ENCODE measurements at regions not wholly inside any gene's neighbourhood (a gene's known extent, or its start where the extent isn't known, plus 50 kb on each side); places are given as distances from the start of the nearest gene placed in this dataset.

- H3K27me3 ChIP-seq (ENCODE audit: control insufficient read depth in 4 of 4, insufficient read depth in 4 of 4, low read length in 3 of 4), result no peaks in the 10 kb centered on the region
- 46% methylated on average over 1 of the region's 1 CpG for WGBS
- peaks cover 0 to 3% (median 0%) of the 10 kb centered on the region in 4 donors for H3K9me3 ChIP-seq (ENCODE audit: control insufficient read depth in 4 of 4, low read length in 3 of 4)
- no peak for DNase-seq (ENCODE audit: low spot score)
- no peak overlapping the region for H3K4me3 ChIP-seq (ENCODE audit: low read depth in 1 of 3, low read length in 3 of 3)
- H3K4me1 ChIP-seq (ENCODE audit: control insufficient read depth in 4 of 4, insufficient read depth in 4 of 4, low read length in 3 of 4), result no peaks in the 10 kb centered on the region
- TF ChIP-seq FOXA1 (IDR thresholded peaks at IDR 0.05) (no peak), SP1 (IDR thresholded peaks at IDR 0.05) (no peak), TAF1 (conservative IDR thresholded peaks at IDR 0.05) (no peak), REST (IDR thresholded peaks at IDR 0.05) (no peak), CTCF (IDR thresholded peaks at IDR 0.05; ENCODE audit: low read depth, low read length, missing input control) (no peak), YY1 (IDR thresholded peaks at IDR 0.05) (no peak), RAD21 (IDR thresholded peaks at IDR 0.05) (no peak), EGR1 (IDR thresholded peaks at IDR 0.05; ENCODE audit: low read depth in 2 of 2) (no peak)
- H3K9ac ChIP-seq (ENCODE audit: low read depth in 1 of 2, low read length in 2 of 2), result no peak overlapping the region
- H3K27ac ChIP-seq (ENCODE audit: low read depth in 1 of 2, low read length in 2 of 2), result no peak overlapping the region
- H3K36me3 ChIP-seq (ENCODE audit: control insufficient read depth in 4 of 4, insufficient read depth in 3 of 4, low read depth in 1 of 4, low read length in 3 of 4), result no peaks in the 10 kb centered on the region
These were observed 79.8 kb upstream of the CYYR1 start for GRCh38 chr21:26652854-26653253.

- no peaks in the 10 kb centered on the region for H3K27me3 ChIP-seq (ENCODE audit: control insufficient read depth in 4 of 4, insufficient read depth in 4 of 4, low read length in 3 of 4)
- H3K27ac ChIP-seq (ENCODE audit: low read depth in 1 of 2, low read length in 2 of 2), result no peak overlapping the region
- no peak for TF ChIP-seq ZBTB33 (IDR thresholded peaks at IDR 0.05)
- no peak for TF ChIP-seq NR2F2 (IDR thresholded peaks at IDR 0.05)
- TF ChIP-seq RXRA (IDR thresholded peaks at IDR 0.05), result no peak
- no peaks in the 10 kb centered on the region for H3K4me1 ChIP-seq (ENCODE audit: control insufficient read depth in 4 of 4, insufficient read depth in 4 of 4, low read length in 3 of 4)
- WGBS, result 56% methylated on average over 1 of the region's 1 CpG
- no peak for DNase-seq (ENCODE audit: low spot score)
- H3K9me3 ChIP-seq (ENCODE audit: control insufficient read depth in 4 of 4, low read length in 3 of 4), result no peaks in the 10 kb centered on the region
- H3K9ac ChIP-seq (ENCODE audit: low read depth in 1 of 2, low read length in 2 of 2), result no peak overlapping the region
- H3K4me3 ChIP-seq (ENCODE audit: low read depth in 1 of 3, low read length in 3 of 3), result no peak overlapping the region
- no peaks in the 10 kb centered on the region for H3K36me3 ChIP-seq (ENCODE audit: control insufficient read depth in 4 of 4, insufficient read depth in 3 of 4, low read depth in 1 of 4, low read length in 3 of 4)
These were observed 68.0 kb upstream of the CYYR1 start for GRCh38 chr21:26641062-26641461.

GRCh38 chr21:26637201-26637745 lies 64.2 kb upstream of the CYYR1 start:
- no peak overlapping the region for H3K27ac ChIP-seq (ENCODE audit: low read depth in 1 of 2, low read length in 2 of 2)
- H3K27me3 ChIP-seq (ENCODE audit: control insufficient read depth in 4 of 4, insufficient read depth in 4 of 4, low read length in 3 of 4), result no peaks in the 10 kb centered on the region
- H3K4me3 ChIP-seq (ENCODE audit: low read depth in 1 of 3, low read length in 3 of 3), result no peak overlapping the region
- peaks cover 0 to 9% (median 0%) of the 10 kb centered on the region in 4 donors for H3K9me3 ChIP-seq (ENCODE audit: control insufficient read depth in 4 of 4, low read length in 3 of 4)
- H3K9ac ChIP-seq (ENCODE audit: low read depth in 1 of 2, low read length in 2 of 2), result no peak overlapping the region
- no peaks in the 10 kb centered on the region for H3K4me1 ChIP-seq (ENCODE audit: control insufficient read depth in 4 of 4, insufficient read depth in 4 of 4, low read length in 3 of 4)
- 61% methylated on average over 4 of the region's 4 CpGs for WGBS
- no peaks in the 10 kb centered on the region for H3K36me3 ChIP-seq (ENCODE audit: control insufficient read depth in 4 of 4, insufficient read depth in 3 of 4, low read depth in 1 of 4, low read length in 3 of 4)
- no peak for DNase-seq (ENCODE audit: low spot score)
- no peak for TF ChIP-seq SP1 (IDR thresholded peaks at IDR 0.05)
- no peak for TF ChIP-seq EGR1 (IDR thresholded peaks at IDR 0.05; ENCODE audit: low read depth in 2 of 2)
- no peak for TF ChIP-seq TAF1 (conservative IDR thresholded peaks at IDR 0.05)
- no peak for TF ChIP-seq ATF3 (IDR thresholded peaks at IDR 0.05)
- TF ChIP-seq HNF4G (IDR thresholded peaks at IDR 0.05), result no peak
- TF ChIP-seq MAX (IDR thresholded peaks at IDR 0.05), result no peak
- no peak for TF ChIP-seq GABPA (IDR thresholded peaks at IDR 0.05 in 1 of 2, conservative IDR thresholded peaks at IDR 0.05 in 1 of 2)
- TF ChIP-seq JUND (IDR thresholded peaks at IDR 0.05), result no peak
- TF ChIP-seq ZBTB33 (IDR thresholded peaks at IDR 0.05), result no peak

All from liver (tissue), 8 donors.